BE2C (cell line): ENCODE measurements at regions not wholly inside any gene's neighbourhood (a gene's known extent, or its start where the extent isn't known, plus 50 kb on each side); places are given as distances from the start of the nearest gene placed in this dataset.

Source experiments
- DNase-seq: peaks from one replicate; pipeline ENCODE4 v3.0.0-alpha.2; 2020
- H3K27me3 ChIP-seq: fragments of 250-450 bp; sonication (Bioruptor Pico); 2 replicates; pipeline ENCODE4 v1.5.1; 2020; ENCODE audit warnings: mild to moderate bottlenecking
- H3K36me3 ChIP-seq: fragments of 250-450 bp; sonication (Bioruptor Pico); 2 replicates; pipeline ENCODE4 v1.5.1; 2020; ENCODE audit warnings: mild to moderate bottlenecking
- H3K4me1 ChIP-seq: fragments of 250-450 bp; sonication (Bioruptor Pico); 2 replicates; pipeline ENCODE4 v1.5.1; 2020
- H3K4me3 ChIP-seq: 2 replicates; pipeline ENCODE4 v1.5.1; 2011; ENCODE audit warnings: low read depth, low read length
- H3K9me3 ChIP-seq: fragments of 250-450 bp; sonication (Bioruptor Pico); 2 replicates; pipeline ENCODE4 v1.5.1; 2020
- TF ChIP-seq, protein P1 (sequence below): IDR thresholded peaks from 2 replicates; pipeline ENCODE4 v1.5.1; 2012; ENCODE audit warnings: mild to moderate bottlenecking, low read depth, low read length

DNA sequence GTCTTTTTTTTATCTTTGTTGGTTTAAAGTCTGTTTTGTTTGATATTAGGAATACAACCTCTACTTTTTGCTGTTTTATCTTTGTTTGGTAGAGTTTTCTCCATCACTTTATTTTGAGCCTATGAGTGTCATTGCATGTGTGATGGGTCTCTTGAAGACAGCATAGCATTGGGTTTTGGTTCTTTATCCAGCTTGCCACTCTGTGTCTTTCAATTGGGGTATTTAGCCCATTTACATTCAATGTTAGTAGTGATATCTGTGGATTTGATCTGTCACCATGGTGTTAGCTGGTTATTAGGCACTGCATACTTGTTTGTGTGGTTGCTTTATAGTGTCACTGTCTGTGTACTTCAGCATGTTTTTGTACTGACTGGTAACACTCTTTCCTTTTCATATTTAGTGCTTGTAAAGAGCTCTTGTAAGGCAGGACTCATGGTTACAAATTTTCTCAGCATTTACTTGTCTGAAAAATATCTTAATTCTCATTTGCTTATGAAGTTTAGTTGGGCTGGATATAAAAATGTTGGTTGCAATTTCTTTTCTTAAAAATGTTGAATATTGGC lies 845.5 kb downstream of the TLE4 start:
- Histone ChIP-seq H3K27me3 (no peaks in the 10 kb centered on the region), H3K36me3 (no peaks in the 10 kb centered on the region), H3K4me1 (no peaks in the 10 kb centered on the region), H3K4me3 (no peak overlapping the region), H3K9me3 (no peaks in the 10 kb centered on the region)
- DNase-seq, result no peak
- TF ChIP-seq, protein P1, sequence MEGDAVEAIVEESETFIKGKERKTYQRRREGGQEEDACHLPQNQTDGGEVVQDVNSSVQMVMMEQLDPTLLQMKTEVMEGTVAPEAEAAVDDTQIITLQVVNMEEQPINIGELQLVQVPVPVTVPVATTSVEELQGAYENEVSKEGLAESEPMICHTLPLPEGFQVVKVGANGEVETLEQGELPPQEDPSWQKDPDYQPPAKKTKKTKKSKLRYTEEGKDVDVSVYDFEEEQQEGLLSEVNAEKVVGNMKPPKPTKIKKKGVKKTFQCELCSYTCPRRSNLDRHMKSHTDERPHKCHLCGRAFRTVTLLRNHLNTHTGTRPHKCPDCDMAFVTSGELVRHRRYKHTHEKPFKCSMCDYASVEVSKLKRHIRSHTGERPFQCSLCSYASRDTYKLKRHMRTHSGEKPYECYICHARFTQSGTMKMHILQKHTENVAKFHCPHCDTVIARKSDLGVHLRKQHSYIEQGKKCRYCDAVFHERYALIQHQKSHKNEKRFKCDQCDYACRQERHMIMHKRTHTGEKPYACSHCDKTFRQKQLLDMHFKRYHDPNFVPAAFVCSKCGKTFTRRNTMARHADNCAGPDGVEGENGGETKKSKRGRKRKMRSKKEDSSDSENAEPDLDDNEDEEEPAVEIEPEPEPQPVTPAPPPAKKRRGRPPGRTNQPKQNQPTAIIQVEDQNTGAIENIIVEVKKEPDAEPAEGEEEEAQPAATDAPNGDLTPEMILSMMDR, result no peak

DNA sequence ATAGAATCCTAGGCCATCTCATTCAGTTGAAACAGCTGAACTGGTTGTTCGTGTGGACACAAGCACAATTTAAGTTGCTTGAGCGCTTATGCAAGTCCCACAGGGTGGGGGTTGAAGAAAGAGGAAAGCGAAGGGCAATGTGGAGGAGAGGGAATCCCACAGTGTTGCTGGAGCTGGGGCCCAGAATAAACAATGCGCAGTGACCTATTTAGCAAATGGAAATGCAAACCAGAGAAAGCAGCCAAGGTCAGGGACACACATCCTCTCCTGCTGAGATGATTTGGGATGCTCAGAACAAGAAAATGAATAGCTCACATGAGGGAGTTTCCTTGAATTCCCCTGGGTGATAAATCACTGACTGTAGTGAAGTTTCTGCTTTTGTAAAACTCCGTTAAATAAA lies 838.3 kb downstream of the TLE4 start:
- Histone ChIP-seq H3K36me3 (no peaks in the 10 kb centered on the region), H3K9me3 (no peaks in the 10 kb centered on the region), H3K27me3 (no peaks in the 10 kb centered on the region), H3K4me3 (no peak overlapping the region), H3K4me1 (no peaks in the 10 kb centered on the region)
- TF ChIP-seq, protein P1, result no peak
- no peak for DNase-seq

DNA sequence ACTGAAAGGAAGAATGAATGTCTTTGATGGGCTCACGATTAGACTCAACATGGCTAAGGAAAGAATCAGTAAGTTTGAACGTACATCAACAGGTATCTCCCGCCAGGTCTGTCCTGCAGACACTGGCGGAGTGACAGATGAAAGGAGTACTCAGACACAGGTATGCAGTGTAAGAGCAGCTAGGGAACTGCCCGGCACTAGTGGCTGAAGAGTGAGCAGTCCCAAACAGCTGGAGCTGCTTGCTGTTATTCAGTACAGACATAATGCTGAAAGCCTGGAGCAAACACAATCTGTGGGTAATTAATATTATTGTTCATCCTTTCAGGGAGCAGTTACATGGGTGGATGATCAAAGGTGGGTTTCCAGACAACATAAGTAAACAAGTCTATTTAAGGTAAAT lies 835.5 kb downstream of the TLE4 start:
- TF ChIP-seq, protein P1, result no peak
- Histone ChIP-seq H3K9me3 (no peaks in the 10 kb centered on the region), H3K36me3 (no peaks in the 10 kb centered on the region), H3K4me3 (no peak overlapping the region), H3K27me3 (no peaks in the 10 kb centered on the region), H3K4me1 (no peaks in the 10 kb centered on the region)
- no peak for DNase-seq

DNA sequence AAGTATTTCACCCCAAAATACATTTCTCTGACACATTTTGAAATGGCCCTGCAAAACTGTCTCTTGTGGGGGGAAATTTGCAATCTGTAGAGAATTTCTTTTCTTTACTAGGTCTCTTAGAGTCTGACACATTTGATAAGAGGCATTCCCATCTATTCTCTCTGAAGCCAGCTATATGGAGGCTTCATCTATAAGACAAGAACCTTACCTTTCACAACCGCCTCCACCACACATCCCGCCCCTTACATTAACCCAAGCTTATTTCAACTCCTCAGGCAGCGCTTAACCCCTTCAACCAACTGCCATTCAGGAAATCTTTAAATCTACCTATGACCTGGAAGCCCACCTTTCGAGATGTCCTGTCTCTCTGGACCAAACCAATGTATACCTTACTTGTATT lies 829.5 kb downstream of the TLE4 start:
- H3K4me3 ChIP-seq, result no peak overlapping the region
- H3K27me3 ChIP-seq, result no peaks in the 10 kb centered on the region
- no peak for DNase-seq
- H3K9me3 ChIP-seq, result no peaks in the 10 kb centered on the region
- TF ChIP-seq, protein P1, result no peak
- H3K36me3 ChIP-seq, result no peaks in the 10 kb centered on the region
- H3K4me1 ChIP-seq, result no peaks in the 10 kb centered on the region

DNA sequence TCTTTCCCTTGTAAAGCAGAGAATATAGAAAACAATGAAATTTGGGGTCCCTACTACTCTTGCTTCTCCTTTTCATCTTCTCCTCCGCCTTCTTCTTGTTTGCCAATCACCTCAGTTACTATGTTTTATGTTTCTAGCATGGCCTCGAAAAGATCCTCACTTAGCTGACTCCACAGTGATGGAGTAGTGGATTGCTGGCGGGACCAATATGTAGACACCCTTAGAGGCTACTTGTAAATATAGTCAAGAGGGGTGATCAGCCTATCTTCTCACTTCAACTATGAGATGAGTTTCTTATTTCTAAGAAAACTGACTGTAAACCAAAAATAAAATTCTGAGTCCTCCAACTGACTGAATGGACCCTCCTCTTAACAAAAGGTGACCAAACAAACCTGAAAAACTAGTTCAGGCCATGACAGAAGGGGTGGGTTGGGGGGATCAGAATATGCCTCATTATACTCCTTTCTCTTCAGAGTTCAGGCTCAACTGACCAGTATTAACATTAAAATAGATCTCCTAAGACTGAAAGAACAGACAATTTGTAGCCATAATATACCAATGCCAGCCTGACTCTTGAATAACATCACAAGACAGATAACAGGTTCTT lies 829.0 kb downstream of the TLE4 start:
- no peak overlapping the region for H3K4me3 ChIP-seq
- no peaks in the 10 kb centered on the region for H3K9me3 ChIP-seq
- H3K27me3 ChIP-seq, result no peaks in the 10 kb centered on the region
- TF ChIP-seq, protein P1, result no peak
- DNase-seq, result no peak
- no peaks in the 10 kb centered on the region for H3K4me1 ChIP-seq
- H3K36me3 ChIP-seq, result no peaks in the 10 kb centered on the region

DNA sequence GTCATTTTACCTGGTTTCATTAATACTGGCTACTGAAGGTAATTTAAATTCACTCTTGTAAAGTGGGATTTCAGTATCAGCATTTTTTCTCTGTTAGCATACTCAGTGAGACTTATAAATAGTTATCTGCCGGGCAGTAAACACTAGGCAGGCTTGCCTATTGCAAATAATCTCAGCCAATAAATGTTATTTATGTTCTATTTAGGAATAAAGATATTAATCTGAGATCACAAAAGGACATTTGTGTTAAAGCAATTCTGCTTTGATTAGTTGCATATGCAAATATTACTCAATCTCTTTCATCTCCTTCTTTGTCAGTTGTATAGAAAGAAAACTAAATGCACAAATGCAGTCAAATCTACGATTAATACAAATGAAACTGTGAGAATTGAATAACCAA lies 827.8 kb downstream of the TLE4 start:
- Histone ChIP-seq H3K36me3 (no peaks in the 10 kb centered on the region), H3K9me3 (no peaks in the 10 kb centered on the region), H3K27me3 (no peaks in the 10 kb centered on the region), H3K4me3 (no peak overlapping the region), H3K4me1 (no peaks in the 10 kb centered on the region)
- no peak for DNase-seq
- TF ChIP-seq, protein P1, result no peak
